SK-N-MC (cell line): ENCODE measurements at regions not wholly inside any gene's neighbourhood (a gene's known extent, or its start where the extent isn't known, plus 50 kb on each side); places are given as distances from the start of the nearest gene placed in this dataset.

Experiments
- EZH2 ChIP-seq: fragments of 200-600 bp; sonication (generic); IDR thresholded peaks from one replicate; pipeline ENCODE4 v1.6.1; 2017; ENCODE audit warnings: antibody characterized with exemption
- POLR2AphosphoS5 ChIP-seq: IDR thresholded peaks from 2 replicates; pipeline ENCODE4 v1.6.1; 2012; ENCODE audit warnings: mild to moderate bottlenecking, low read depth, low read length, borderline replicate concordance

DNA sequence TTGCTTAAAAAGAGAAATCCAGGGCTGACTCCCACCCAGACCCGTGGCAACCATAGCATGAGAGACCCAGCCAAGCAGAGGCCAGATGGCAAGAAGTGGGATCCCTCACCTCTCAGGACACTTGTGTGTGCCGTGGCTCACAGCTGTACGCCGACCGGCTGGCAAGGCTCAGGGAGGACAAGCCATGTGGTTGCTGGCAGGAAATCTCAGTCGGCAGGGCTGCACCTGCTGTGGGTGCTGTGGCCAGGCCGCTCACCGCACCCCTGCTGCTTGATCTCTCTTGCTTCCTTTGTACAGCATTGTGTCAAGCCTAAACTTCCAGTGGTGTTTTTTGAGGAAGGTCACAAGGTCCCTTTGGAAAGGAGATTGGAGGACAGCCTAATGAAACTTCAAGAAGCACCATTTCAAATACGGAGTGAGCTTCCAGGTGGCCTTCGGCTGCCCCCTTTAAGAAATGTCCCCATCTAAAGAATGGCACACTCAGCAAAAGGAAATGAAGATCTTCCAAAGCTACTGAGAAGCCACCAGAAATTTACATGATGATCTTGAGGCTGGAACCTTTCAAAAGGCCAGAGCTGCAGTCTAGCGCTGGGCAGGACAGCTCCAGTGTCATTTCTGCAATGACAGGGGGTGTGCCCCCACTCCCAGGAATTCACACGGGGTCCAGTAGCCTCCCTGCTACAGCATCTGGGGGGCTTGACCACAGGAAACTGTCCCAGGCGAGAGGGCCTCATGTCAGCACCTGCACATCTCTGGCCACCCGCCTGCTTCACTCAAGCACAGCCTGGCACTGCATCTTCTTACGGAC lies 409.0 kb upstream of the MGMT start:
- TF ChIP-seq POLR2AphosphoS5 (no peak), EZH2 (no peak)
